Gastroesophageal sphincter (tissue), 4 donors: ENCODE measurements at regions not wholly inside any gene's neighbourhood (a gene's known extent, or its start where the extent isn't known, plus 50 kb on each side); places are given as distances from the start of the nearest gene placed in this dataset.

Experiments
- ATAC-seq: fragments of 150-250 bp; one replicate; pipeline ENCODE4 v1.9.1; 2016; ENCODE audit warnings: mild to moderate bottlenecking, moderate library complexity
- H3K27ac ChIP-seq, 4 donors: fragments of 200-600 bp; sonication (generic) in 3 of 4; 1 replicate in 3 of 4; 2 replicates in 1 of 4; pipeline ENCODE4 v1.5.1; 2016 to 2019
- H3K27me3 ChIP-seq: fragments of 200-600 bp; sonication (generic); one replicate; pipeline ENCODE4 v1.5.1; 2019
- H3K36me3 ChIP-seq, 2 donors: fragments of 200-600 bp; sonication (generic); one replicate each; pipeline ENCODE4 v1.5.1; 2019; ENCODE audit warnings: control low read depth in 1 of 2
- H3K4me1 ChIP-seq, 3 donors: fragments of 200-600 bp; sonication (generic); 1 replicate in 2 of 3; 2 replicates in 1 of 3; pipeline ENCODE4 v1.5.1; 2016 to 2019; ENCODE audit warnings: control low read depth in 2 of 3
- H3K4me3 ChIP-seq, 2 donors: fragments of 200-600 bp; sonication (generic); one replicate each; pipeline ENCODE4 v1.5.1; 2019; ENCODE audit warnings: mild to moderate bottlenecking in 1 of 2, moderate library complexity in 1 of 2
- H3K9me3 ChIP-seq, 3 donors: fragments of 200-600 bp; sonication (generic); one replicate each; pipeline ENCODE4 v1.5.1; 2017 to 2019; ENCODE audit warnings: control low read depth in 2 of 3
- EP300 ChIP-seq: sonication (generic); formaldehyde crosslinking; IDR thresholded peaks from one replicate; pipeline ENCODE4 v1.6.1; 2017; ENCODE audit warnings: antibody characterized with exemption, mild to moderate bottlenecking
- POLR2A ChIP-seq, 2 donors: fragments of 450-650 bp; IDR thresholded peaks; one replicate each; pipeline ENCODE4 v1.6.1; 2017; ENCODE audit warnings: antibody characterized with exemption in 2 of 2, mild to moderate bottlenecking in 2 of 2, moderate library complexity in 1 of 2
- POLR2AphosphoS5 ChIP-seq: sonication (generic); formaldehyde crosslinking; IDR thresholded peaks from one replicate; pipeline ENCODE4 v1.6.1; 2017; ENCODE audit warnings: antibody characterized with exemption
- WGBS, 2 donors: methylation state at CpG; one replicate each; pipeline ENCODE4 v1.1.5; 2018; ENCODE audit warnings: low coverage in 1 of 2; 5-methylcytosine and 5-hydroxymethylcytosine counted together
- TF ChIP-seq, protein P1 (sequence below), 4 experiments: fragments of 200-600 bp in 2 of 4; fragments of 450-650 bp in 2 of 4; sonication (generic) in 1 of 4; IDR thresholded peaks; one replicate each; pipeline ENCODE4 v1.5.1; 2017 to 2019; ENCODE audit warnings: antibody characterized with exemption in 4 of 4, mild to moderate bottlenecking in 2 of 4, moderate library complexity in 2 of 4

DNA sequence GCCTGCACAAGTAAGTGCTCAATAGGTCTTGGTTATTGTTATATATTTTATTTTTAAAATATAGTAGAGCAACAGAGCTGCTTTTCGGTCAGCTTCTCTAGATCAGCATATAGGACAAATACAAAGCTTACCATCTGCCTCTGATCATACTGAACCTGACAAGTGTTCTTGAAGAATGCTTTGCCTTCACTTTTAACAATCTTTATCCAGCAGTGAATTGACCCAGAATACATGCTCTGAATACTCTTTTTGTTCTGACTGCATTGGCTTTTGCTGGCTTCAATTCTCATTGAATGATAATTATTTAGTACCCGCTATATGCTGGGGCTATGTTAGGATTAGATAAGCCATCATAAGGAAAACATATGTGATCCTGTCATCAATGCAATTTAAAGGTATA lies 137.8 kb downstream of the DHRS2 start:
- 25 to 69% methylated on average over 1 to 2 of the region's 2 CpGs for WGBS, 2 donors
- Histone ChIP-seq H3K36me3 (no peaks in the 10 kb centered on the region), H3K9me3 (no peaks in the 10 kb centered on the region), H3K27me3 (peaks cover 31% of the 10 kb centered on the region), H3K27ac (no peak overlapping the region), H3K4me1 (no peaks in the 10 kb centered on the region), H3K4me3 (no peak overlapping the region)
- no peak for ATAC-seq
- TF ChIP-seq, protein P1, sequence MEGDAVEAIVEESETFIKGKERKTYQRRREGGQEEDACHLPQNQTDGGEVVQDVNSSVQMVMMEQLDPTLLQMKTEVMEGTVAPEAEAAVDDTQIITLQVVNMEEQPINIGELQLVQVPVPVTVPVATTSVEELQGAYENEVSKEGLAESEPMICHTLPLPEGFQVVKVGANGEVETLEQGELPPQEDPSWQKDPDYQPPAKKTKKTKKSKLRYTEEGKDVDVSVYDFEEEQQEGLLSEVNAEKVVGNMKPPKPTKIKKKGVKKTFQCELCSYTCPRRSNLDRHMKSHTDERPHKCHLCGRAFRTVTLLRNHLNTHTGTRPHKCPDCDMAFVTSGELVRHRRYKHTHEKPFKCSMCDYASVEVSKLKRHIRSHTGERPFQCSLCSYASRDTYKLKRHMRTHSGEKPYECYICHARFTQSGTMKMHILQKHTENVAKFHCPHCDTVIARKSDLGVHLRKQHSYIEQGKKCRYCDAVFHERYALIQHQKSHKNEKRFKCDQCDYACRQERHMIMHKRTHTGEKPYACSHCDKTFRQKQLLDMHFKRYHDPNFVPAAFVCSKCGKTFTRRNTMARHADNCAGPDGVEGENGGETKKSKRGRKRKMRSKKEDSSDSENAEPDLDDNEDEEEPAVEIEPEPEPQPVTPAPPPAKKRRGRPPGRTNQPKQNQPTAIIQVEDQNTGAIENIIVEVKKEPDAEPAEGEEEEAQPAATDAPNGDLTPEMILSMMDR (IDR thresholded peaks at IDR 0.05) = no peak
- TF ChIP-seq EP300 = no peak
- no peak for TF ChIP-seq POLR2A (IDR thresholded peaks at IDR 0.05)
- TF ChIP-seq POLR2AphosphoS5 = no peak

DNA sequence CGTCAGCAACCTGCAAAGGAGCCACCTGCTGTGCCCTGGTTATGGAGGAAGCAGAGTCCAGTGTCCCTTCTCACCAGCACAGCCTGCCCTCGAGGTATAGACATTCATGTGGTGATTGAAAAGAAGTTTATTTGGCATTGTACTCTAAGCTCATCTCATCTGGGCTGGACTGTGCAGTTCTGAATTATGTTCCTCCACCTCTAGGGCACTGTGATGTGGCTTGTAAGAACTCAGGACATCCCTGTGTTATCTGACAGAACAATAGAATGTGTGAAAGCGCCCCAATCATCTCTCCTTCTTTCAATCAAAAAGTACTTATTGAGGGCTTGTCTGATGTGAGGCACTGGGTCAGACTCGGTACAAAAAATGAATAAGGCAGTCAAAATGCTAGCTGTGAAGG lies 140.1 kb downstream of the DHRS2 start:
- Histone ChIP-seq H3K27ac (no peak overlapping the region), H3K4me3 (no peak overlapping the region), H3K36me3 (no peaks in the 10 kb centered on the region), H3K27me3 (peaks cover 31% of the 10 kb centered on the region), H3K4me1 (no peaks in the 10 kb centered on the region), H3K9me3 (no peaks in the 10 kb centered on the region)
- no peak for TF ChIP-seq EP300
- no peak for TF ChIP-seq POLR2A (IDR thresholded peaks at IDR 0.05)
- TF ChIP-seq, protein P1 (IDR thresholded peaks at IDR 0.05) = no peak
- TF ChIP-seq POLR2AphosphoS5 = no peak
- WGBS, 2 donors = 43 to 66% methylated on average over 2 to 3 of the region's 4 CpGs
- no peak for ATAC-seq

DNA sequence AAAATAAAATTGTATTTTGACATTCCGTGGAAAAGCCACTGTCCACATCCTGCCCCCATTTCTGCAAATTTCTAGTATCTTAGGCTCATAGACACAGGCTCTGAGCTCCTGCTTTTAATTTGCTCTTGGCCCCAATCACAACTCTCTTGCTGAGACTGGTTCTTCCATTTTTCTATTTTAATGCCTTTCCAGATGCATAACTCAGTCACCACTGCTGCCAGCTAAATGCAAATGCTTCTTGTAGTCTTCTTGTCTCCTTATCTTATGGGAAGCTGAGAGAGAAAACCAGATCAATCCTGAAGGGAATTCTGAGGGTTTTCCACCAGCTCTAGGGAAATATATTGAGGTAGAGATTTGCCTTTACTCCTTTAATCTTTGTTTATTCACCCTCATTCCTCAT lies 149.0 kb downstream of the DHRS2 start:
- Histone ChIP-seq H3K4me3 (no peak overlapping the region), H3K9me3 (peaks cover 0 to 3% (median 0%) of the 10 kb centered on the region in 3 donors), H3K36me3 (no peaks in the 10 kb centered on the region), H3K27ac (no peak overlapping the region), H3K27me3 (no peaks in the 10 kb centered on the region), H3K4me1 (no peaks in the 10 kb centered on the region)
- 82 to 92% methylated on average over 1 of the region's 1 CpG for WGBS, 2 donors
- TF ChIP-seq POLR2AphosphoS5 (no peak), POLR2A (IDR thresholded peaks at IDR 0.05) (no peak), EP300 (no peak)
- TF ChIP-seq, protein P1 (IDR thresholded peaks at IDR 0.05) = no peak
- ATAC-seq = no peak

DNA sequence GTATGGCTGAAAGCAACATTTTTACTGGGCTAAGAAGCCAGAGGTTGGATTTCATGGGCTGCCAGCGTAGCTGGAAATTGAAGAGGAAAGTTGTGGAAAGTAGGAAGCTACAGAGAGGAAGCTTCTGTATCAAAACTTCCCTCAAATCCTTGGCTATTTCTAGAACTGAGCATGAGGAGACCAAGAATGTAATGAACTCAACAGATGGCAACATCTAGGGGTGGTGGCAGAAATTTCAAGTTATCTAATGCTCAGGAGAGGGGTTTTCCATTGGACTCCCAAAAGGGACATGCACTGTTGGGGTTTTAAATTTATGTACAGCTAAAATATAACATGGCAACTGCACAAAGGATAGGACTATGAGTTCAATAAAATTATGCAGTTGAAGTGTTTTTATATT lies 151.3 kb downstream of the DHRS2 start:
- H3K36me3 ChIP-seq = no peaks in the 10 kb centered on the region

DNA sequence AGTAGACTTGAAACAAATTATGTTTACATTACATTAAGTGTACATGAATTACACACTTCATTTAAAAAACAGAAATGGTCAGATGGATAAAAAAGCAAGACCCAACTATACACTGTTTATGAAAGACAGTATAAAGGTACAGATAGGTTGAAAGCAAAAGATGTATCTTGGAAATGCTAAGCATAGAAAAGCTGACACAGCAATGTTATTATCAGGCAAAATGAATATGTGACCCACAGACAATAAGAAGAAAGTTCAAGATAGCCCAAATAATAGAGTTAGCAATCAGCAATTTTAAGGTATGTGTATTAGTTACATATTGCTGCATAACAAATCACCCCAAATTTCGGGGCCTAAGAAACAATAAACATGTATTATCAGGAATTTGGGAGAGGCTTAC lies 153.5 kb downstream of the DHRS2 start:
- Histone ChIP-seq H3K4me1 (no peaks in the 10 kb centered on the region), H3K9me3 (peaks cover 0 to 5% (median 0%) of the 10 kb centered on the region in 3 donors), H3K27me3 (no peaks in the 10 kb centered on the region), H3K4me3 (no peak overlapping the region), H3K36me3 (no peaks in the 10 kb centered on the region), H3K27ac (no peak overlapping the region)
- WGBS, 2 donors = 75 to 77% methylated on average over 1 of the region's 1 CpG
- no peak for ATAC-seq
- TF ChIP-seq, protein P1 (IDR thresholded peaks at IDR 0.05) = no peak
- TF ChIP-seq POLR2A (IDR thresholded peaks at IDR 0.05) (no peak), POLR2AphosphoS5 (no peak), EP300 (no peak)

More for the DNA sequence above, 151.3 kb downstream of the DHRS2 start:
- Histone ChIP-seq H3K4me3 (no peak overlapping the region), H3K9me3 (peaks cover 0 to 5% (median 0%) of the 10 kb centered on the region in 3 donors), H3K4me1 (no peaks in the 10 kb centered on the region), H3K27me3 (no peaks in the 10 kb centered on the region), H3K27ac (no peak overlapping the region)
- no peak for TF ChIP-seq EP300
- 79% methylated on average over 1 of the region's 1 CpG; no CpG with 5 or more reads in 1 of the 2 donors for WGBS, 2 donors
- no peak for ATAC-seq
